ENCODE measurements at regions not wholly inside any gene's neighbourhood (a gene's known extent, or its start where the extent isn't known, plus 50 kb on each side); places are given as distances from the start of the nearest gene placed in this dataset.

DNA sequence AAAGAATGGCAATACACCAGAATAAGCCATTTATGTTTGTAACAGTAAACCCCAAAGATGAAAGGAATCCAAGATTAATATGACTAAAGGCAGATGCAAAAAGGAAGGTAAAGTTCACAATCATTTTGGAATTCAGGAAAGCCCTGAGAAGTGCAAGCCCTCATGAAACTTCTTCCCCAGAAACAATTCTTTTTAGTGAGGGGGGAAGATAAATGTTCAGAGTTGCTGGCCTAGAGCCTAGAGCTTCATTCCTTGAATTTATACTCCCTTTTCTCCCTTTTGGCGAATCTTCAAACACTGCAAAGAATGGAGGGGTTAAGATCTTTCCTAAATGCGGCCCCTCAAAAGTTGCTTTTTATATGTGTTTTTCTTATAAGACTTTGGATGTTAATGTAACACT, 368.8 kb downstream of the MEIS1 start:
- no peak for DNase-seq

- DNase-seq = no peak
These were observed 370.3 kb downstream of the MEIS1 start for GRCh38 chr2:66805016-66805865.

- DNase-seq = no peak
These were observed 371.0 kb downstream of the MEIS1 start for GRCh38 chr2:66805968-66806367.

- DNase-seq = no peak
These were observed 378.6 kb downstream of the MEIS1 start for GRCh38 chr2:66813525-66813924.

DNA sequence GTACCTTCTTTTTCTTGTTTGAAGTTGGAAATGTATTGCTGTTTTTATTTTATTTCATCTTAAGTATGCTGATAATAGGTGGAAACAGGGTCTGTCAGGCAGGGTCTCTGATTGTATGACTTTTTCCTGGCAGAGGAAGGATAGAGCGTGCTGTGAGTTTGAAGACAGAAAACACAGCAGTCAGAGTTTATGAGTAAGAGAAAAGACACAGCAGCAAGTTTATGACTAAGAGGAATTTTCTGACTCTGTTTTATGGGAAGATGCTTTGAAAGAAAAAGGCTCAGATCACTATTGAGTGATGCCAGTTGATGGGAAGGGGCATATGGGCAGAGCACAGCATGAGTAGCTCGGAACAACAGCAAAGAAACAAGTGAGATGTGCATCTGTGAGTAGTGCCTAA, 379.1 kb downstream of the MEIS1 start:
- no peak for DNase-seq

DNA sequence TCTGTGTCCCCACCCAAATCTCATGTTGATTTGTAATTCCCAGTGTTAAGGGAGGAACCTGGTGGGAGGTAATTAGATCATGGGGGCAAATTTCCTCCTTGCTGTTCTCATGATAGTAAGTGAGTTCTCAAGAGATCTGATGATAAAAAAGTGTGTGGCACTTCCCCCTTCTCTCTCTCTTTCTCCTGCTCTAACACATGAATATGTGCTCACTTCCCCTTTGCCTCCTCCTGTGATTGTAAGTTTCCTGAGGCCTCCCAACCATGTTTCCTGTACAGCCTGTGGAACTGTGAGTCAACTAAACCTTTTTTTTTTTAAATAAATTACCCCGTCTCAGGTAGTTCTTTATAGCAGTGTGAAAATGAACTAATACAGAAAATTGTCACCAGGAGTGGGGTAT, 380.0 kb downstream of the MEIS1 start:
- no peak for DNase-seq

DNA sequence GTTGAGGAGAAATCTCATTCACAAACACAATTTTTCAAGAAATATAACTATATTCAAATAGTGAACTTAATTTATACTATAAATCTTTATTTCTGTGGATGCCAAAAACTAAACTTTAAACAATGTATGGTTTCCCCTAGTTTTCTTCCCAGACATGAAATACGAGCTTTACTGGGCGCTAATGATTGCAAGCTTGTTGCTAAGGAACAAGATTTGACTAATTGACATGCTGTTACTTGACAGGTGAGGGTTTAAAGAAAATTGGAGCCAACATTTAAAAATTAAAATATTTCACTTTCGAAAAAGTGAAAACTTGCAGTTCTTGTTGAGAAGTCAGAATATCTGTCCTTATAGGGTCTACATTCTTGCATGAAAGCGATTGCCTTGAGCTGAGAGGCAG, 381.0 kb downstream of the MEIS1 start:
- no peak for DNase-seq

DNA sequence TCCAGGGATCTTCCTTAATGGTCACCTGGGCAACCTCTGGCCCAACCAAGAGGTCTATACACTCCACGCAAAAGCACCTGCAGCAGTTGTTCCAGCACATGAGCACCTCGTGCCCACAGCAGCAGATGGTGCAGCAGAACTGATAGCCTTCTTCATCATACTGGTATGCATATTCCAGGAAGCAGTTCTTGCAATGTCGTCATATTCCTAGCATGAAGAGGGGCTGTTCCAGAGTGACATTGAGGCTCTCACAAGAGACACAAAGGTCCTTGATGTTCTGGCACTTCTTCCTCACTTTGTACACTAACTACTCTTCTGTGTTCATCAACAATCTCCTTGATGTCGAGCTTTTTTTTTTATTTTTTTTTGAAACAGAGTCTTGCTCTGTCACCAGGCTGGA, 386.2 kb downstream of the MEIS1 start:
- no peak for DNase-seq

DNA sequence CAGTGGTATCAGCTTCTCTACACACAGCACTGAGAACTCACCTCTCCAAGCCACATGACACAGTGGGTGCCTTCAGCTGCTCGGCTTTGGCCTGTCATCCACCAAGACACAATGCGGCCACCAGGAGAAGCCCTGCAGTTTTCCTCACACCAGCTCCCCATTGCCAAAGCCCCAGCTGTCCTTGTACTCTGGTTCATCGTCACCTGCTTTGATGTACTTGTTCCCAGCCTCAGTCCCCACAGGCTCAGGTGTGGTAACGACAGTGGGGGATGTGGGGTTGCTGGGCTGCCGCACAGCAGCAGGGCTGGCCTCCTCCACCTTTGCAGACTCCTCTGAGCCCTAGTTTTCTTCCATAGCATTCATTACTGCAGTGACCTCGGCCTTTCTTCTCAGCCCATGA, 387.3 kb downstream of the MEIS1 start:
- no peak for DNase-seq

DNA sequence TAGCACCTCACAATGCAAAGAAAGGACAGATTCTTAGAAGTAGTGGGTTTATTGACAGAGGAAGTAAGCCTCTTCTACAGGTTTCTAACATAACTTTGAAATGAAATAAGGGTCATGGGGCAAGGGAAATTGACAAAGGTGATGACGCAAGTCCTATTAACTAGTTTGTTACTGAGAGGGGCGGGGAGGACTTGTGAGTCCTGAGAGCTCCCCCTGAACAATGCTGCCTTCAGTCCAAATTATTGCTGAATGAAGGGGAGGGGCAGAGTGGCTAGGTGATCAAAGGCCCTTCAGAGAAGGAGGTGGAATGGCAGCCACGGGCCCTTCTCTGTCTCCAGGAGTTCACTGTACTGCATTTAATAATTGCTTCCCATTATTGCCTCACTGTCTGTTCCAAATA, 390.0 kb downstream of the MEIS1 start:
- DNase-seq = no peak

GRCh38 chr2:66827851-66828250, 392.9 kb downstream of the MEIS1 start:
- DNase-seq = no peak

DNA sequence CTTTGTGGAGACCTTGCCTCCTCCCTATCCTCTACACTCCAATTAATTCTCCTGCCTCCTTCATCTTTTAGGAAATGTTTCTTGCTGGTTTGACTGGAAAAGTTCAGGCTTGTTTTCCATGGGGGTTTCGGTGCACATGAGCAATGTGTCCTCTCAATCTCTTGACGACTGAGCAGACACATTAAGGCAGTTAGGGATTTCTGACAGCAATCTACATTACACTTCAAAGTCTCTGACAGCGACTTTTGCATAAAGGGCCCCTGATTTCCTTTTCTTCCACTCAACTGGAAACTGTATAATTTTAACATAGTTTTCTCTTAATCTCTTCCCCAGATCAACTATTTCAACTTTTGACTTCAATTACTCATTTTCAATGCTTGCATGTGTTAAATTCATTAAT, 394.0 kb downstream of the MEIS1 start:
- DNase-seq = no peak

GRCh38 chr2:66830881-66831280, 396.0 kb downstream of the MEIS1 start:
- no peak for DNase-seq

DNA sequence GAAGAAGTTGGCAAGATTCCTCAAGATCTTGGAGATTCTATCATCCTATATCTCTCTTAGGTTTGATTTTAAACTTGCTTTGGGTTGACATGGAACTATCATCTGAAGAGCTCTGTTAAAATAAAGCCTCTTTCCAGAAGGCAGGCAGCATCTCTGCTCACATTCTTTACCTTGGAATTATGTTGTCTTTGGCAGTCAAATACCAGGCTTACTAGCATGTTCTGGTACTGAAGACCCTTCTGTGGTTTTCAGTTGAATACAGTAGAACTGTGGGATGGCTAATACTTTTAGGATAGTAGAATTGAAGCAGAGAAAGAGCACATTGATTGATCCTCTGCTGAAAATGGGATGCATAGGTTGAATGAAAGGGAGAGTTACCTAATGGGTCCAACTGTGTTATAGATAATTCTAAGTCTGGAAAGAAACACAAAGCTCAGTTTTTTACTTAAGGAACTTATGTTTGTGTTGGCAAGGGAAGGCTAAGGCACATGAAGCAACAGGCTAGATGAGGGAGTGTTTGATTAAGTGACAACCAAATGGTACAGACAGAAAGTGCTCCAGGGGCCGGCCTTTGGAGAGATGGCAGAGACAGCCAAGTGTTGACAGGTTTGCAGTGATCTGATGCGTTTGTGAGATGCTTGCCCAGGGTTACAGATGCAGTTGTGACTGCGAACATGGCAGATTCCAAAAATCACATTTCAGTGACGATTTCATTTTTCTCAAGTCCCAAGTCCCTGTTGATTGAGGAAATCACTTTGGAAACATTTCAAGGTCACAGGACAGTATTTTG, 397.9 kb downstream of the MEIS1 start:
- peak; percentile 40 for DNase-seq

DNA sequence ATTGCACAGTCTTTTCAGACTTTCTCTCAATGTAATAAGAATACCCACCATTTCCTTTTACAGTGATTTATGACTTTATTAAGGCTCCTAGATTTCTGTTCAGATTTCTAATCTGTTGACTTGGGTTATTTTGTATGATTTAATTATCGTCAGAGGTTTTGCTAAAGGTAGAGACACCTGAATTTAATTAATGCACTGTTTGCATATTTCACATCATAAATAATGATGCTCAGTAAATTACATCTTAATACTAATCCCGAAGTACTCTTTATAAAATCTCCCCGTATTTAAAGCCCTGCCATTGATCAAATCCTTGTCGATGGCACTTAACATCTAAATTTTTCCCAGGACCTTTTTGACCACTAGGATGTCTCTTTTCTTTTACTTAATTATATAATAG, 399.9 kb downstream of the MEIS1 start:
- no peak for DNase-seq

DNA sequence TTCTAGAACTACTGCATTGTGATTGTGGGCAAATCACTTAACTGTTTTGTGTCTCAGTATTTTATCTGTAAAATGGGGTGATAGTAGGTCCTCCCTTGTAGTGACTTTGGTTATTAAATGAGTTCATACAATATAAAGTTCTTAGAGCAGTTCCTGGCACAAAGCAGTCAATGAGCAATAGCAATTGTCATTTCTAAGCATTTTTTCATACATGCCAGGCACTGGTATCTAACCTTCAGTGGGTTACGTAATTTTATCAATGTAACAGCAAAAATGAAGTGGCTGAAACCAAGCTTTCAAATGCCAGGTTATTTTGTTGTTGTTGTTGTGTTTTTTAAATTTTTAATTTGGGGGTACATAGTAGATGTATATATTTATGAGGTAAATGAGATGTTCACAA, 401.9 kb downstream of the MEIS1 start:
- DNase-seq = no peak

DNA sequence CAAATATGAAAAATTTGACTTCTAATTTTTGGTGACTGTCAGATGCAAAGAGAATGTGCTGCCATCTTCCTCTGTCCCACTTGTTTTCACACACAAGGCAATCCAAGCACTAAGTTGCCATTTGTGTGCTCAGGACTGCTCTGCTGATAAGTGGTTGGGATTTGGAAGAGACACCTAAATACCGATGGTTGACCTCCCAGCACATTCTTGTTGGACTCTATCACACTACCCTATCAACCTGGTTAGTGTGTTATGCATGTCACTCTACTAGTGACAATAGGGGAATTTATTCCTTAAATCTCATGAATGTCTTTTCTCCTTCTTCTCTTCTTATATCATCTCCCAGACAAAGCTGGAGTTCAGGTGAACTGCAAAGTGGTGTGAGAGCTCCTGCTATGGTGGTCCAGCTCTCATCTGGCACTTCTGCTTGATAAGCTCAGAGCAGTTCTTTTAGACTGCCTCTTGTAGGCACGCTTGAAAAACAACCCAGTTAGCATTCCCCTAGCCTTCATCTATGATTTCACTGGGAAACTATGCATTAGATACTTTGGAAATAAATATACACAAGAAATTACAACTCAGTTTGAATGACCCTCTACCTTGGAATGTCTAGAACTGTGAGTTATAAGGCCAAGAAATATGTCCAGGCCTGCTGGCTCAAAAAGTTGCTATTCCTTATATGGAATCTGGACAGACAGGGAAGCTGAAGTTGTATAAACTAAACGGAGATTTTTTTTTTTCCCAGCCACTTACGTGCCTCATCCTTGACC, 404.8 kb downstream of the MEIS1 start:
- no peak for DNase-seq

- no peak for DNase-seq
These were observed 405.5 kb downstream of the MEIS1 start for GRCh38 chr2:66840321-66841002.

DNA sequence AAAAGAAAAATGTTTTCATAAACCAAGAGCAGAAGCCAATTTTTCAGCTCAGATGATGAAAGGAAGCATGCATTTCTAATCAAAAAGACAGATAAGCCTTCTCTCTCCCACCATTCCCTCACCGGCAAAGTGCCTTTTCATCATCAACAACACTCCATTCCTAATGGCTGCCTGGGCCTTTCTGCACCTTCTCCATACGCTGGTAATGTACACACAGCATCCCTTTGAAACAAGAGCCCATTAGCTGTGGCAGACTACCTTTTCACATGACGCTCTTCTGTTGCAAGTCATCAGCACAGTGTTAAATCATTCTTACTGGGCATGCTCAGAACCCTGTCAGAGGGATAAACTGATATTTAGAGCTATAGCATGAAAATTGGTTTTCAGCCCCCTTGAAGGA, 408.9 kb downstream of the MEIS1 start:
- DNase-seq = no peak

GRCh38 chr2:66845307-66845706, 410.4 kb downstream of the MEIS1 start:
- DNase-seq = no peak

DNA sequence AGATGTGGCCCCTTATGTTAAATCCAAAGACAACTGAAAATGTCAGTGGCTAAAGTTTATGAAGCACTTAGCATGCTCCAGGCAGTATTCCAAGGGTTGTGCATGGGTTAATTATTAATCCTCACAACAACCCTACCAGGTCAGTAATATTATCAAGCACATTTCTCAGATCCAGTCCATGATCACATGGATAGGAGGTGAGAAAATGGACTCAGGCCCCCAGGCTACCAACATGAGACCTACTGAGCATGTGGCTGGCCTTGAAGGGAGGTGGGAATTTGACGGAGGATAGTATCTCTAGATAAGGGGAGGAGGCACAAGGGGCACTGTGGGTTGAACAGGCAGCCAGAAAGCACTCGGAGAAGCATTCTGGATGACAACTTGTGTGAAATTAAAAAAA, 412.0 kb downstream of the MEIS1 start:
- no peak for DNase-seq

GRCh38 chr2:66849153-66849755, 414.3 kb downstream of the MEIS1 start:
- DNase-seq = no peak

DNA sequence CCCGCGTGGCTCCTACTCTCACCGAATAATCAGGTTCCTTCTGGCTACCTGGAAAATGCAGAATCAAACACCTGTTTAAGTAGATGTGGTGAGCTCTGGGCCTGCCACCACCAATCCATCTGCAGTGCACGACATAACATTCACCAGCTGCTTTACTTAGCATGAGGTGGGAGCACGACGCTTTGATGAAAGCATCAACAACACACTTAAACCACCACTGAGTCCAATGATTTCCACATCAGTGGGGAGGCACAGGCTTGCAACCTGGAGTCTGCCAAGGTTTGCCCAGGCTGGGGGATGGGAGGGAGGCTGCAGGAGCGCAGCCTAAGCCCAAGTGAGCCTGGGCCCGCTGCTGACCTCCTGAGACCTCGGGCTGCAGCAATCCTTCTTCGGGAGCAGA, 415.5 kb downstream of the MEIS1 start:
- DNase-seq = no peak
